H1 (cell line): ENCODE measurements at regions not wholly inside any gene's neighbourhood (a gene's known extent, or its start where the extent isn't known, plus 50 kb on each side); places are given as distances from the start of the nearest gene placed in this dataset.
A peak's percentile ranks its signal among the peaks of the same experiment; 100 is the strongest.

Source experiments
- CTCF ChIA-PET: fragments of 300-600 bp; sonication (Branson Sonifier 250); formaldehyde crosslinking; loops from one replicate; lab custom pipeline; 2021; ENCODE audit not compliant: partially characterized antibody; lab: Charles Lee
- POLR2A ChIA-PET: fragments of 300-600 bp; sonication (Branson Sonifier 250); formaldehyde crosslinking; loops from one replicate; lab custom pipeline; 2021; ENCODE audit warnings: inconsistent platforms; ENCODE audit not compliant: partially characterized antibody; lab: Charles Lee
- DNase-seq, 2 experiments: peaks; one replicate each; pipeline versions ENCODE4 v3.0.0 to v3.0.0-alpha.2; 2010 to 2022; ENCODE audit warnings: low spot score in 2 of 2, low read depth in 1 of 2, mixed read lengths in 1 of 2
- FAIRE-seq: peaks from 2 replicates; lab custom pipeline; 2011; peaks lifted over from hg19 to GRCh38; lab: Jason Lieb, UNC
- H2AFZ ChIP-seq: 2 replicates; pipeline ENCODE4 v1.8.1; 2012; ENCODE audit warnings: low read length, inconsistent platforms
- H2AK5ac ChIP-seq: 2 replicates; pipeline ENCODE4 v1.6.1; 2013; ENCODE audit warnings: low read depth, low read length
- H2BK120ac ChIP-seq: replicated peaks from 2 replicates; pipeline ENCODE3; 2013; ENCODE audit warnings: low read depth, low read length, inconsistent platforms
- H2BK12ac ChIP-seq: 2 replicates; pipeline ENCODE4 v1.6.1; 2013; ENCODE audit warnings: low read depth, low read length
- H2BK15ac ChIP-seq: 2 replicates; pipeline ENCODE4 v1.6.1; 2013; ENCODE audit warnings: low read length
- H2BK20ac ChIP-seq: 2 replicates; pipeline ENCODE4 v1.6.1; 2013; ENCODE audit warnings: low read length
- H2BK5ac ChIP-seq: 2 replicates; pipeline ENCODE4 v1.6.1; 2013; ENCODE audit warnings: low read depth, low read length
- H3K14ac ChIP-seq: 2 replicates; pipeline ENCODE4 v1.6.1; 2013; ENCODE audit warnings: inconsistent platforms; ENCODE audit not compliant: insufficient read length
- H3K18ac ChIP-seq: 2 replicates; pipeline ENCODE4 v1.6.1; 2013; ENCODE audit warnings: low read length; ENCODE audit errors: extremely low read depth
- H3K23ac ChIP-seq: 2 replicates; pipeline ENCODE4 v1.6.1; 2013; ENCODE audit warnings: inconsistent platforms; ENCODE audit not compliant: insufficient read length
- H3K23me2 ChIP-seq: 2 replicates; pipeline ENCODE4 v1.6.1; 2013; ENCODE audit warnings: low read depth, low read length
- H3K27ac ChIP-seq: 2 replicates; pipeline ENCODE4 v1.6.1; 2011; ENCODE audit warnings: low read depth, low read length, inconsistent platforms
- H3K27me3 ChIP-seq, 4 experiments: replicated peaks in 1 of 4; 1 replicate in 1 of 4; 2 replicates in 3 of 4; pipeline versions ENCODE4 v1.6.1 to v1.8.1; 2011 to 2013; ENCODE audit warnings: low read length in 3 of 4, mild to moderate bottlenecking in 3 of 4, inconsistent platforms in 2 of 4, mixed read lengths in 2 of 4, moderate library complexity in 1 of 4; ENCODE audit not compliant: control insufficient read depth in 3 of 4, insufficient read depth in 3 of 4; ENCODE audit errors: extremely low read depth in 1 of 4
- H3K36me3 ChIP-seq, 4 experiments: 2 replicates each; pipeline versions ENCODE4 v1.6.1 to v1.8.1; 2011 to 2013; ENCODE audit warnings: mild to moderate bottlenecking in 4 of 4, low read length in 3 of 4, moderate library complexity in 2 of 4, control low read depth in 1 of 4, inconsistent platforms in 1 of 4; ENCODE audit not compliant: insufficient read depth in 4 of 4, control insufficient read depth in 2 of 4
- H3K4ac ChIP-seq: replicated peaks from 2 replicates; pipeline ENCODE3; 2013; ENCODE audit warnings: low read length, low read depth, mixed read lengths, inconsistent platforms; ENCODE audit not compliant: insufficient read length
- H3K4me1 ChIP-seq, 4 experiments: replicated peaks in 1 of 4; 1 replicate in 1 of 4; 2 replicates in 3 of 4; pipeline versions ENCODE4 v1.6.1 to v1.8.1; 2011 to 2013; ENCODE audit warnings: low read length in 3 of 4, inconsistent platforms in 2 of 4, mixed read lengths in 1 of 4; ENCODE audit not compliant: insufficient read depth in 4 of 4, control insufficient read depth in 3 of 4
- H3K4me2 ChIP-seq, 2 experiments: 2 replicates each; pipeline versions ENCODE4 v1.6.1 to v1.8.1; 2011 to 2013; ENCODE audit warnings: low read depth in 2 of 2, low read length in 2 of 2, control low read depth in 1 of 2, inconsistent platforms in 1 of 2, mild to moderate bottlenecking in 1 of 2; ENCODE audit not compliant: insufficient read depth in 1 of 2
- H3K4me3 ChIP-seq, 4 experiments: fragments of 200-600, 300-600 bp in 1 of 4; sonication (generic), shearing (Covaris generic), sonication (Bioruptor Twin) in 1 of 4; 2 replicates each; pipeline versions ENCODE4 v1.5.1 to v1.8.1; 2011 to 2016; ENCODE audit warnings: low read length in 4 of 4, low read depth in 3 of 4, control low read depth in 2 of 4, inconsistent platforms in 2 of 4, mild to moderate bottlenecking in 2 of 4, mixed read lengths in 1 of 4, moderate library complexity in 1 of 4; ENCODE audit not compliant: insufficient read depth in 2 of 4; ENCODE audit errors: extremely low read depth in 1 of 4
- H3K56ac ChIP-seq: replicated peaks from 2 replicates; pipeline ENCODE3; 2013; ENCODE audit warnings: low read depth, mild to moderate bottlenecking, mixed read lengths, low read length, inconsistent platforms; ENCODE audit not compliant: insufficient read length
- H3K79me1 ChIP-seq: 2 replicates; pipeline ENCODE4 v1.6.1; 2013; ENCODE audit warnings: low read depth, low read length, control low read depth
- H3K79me2 ChIP-seq, 2 experiments: 2 replicates each; pipeline versions ENCODE4 v1.6.1 to v1.8.1; 2012 to 2013; ENCODE audit warnings: low read length in 2 of 2, mild to moderate bottlenecking in 2 of 2, inconsistent platforms in 1 of 2; ENCODE audit not compliant: insufficient read depth in 2 of 2, control insufficient read depth in 1 of 2
- H3K9ac ChIP-seq, 4 experiments: replicated peaks in 1 of 4; 1 replicate in 1 of 4; 2 replicates in 3 of 4; pipeline versions ENCODE4 v1.6.1 to v1.8.1; 2011 to 2013; ENCODE audit warnings: low read depth in 3 of 4, low read length in 3 of 4, control low read depth in 2 of 4, mild to moderate bottlenecking in 2 of 4, moderate library complexity in 2 of 4, inconsistent platforms in 1 of 4; ENCODE audit errors: extremely low read depth in 1 of 4
- H3K9me3 ChIP-seq, 2 experiments: 2 replicates each; pipeline versions ENCODE4 v1.6.1 to v1.8.1; 2012 to 2013; ENCODE audit warnings: mild to moderate bottlenecking in 2 of 2, moderate library complexity in 2 of 2, control low read depth in 1 of 2, inconsistent platforms in 1 of 2, low read depth in 1 of 2, low read length in 1 of 2, mixed read lengths in 1 of 2; ENCODE audit not compliant: insufficient read depth in 2 of 2
- H4K20me1 ChIP-seq, 2 experiments: replicated peaks in 1 of 2; 2 replicates each; pipeline versions ENCODE3 to v1.8.1; 2011 to 2013; ENCODE audit warnings: inconsistent platforms in 2 of 2, low read length in 2 of 2, mild to moderate bottlenecking in 1 of 2; ENCODE audit not compliant: insufficient read depth in 2 of 2, control insufficient read depth in 1 of 2
- H4K5ac ChIP-seq: 2 replicates; pipeline ENCODE4 v1.6.1; 2013; ENCODE audit warnings: low read length, low read depth, mixed read lengths, inconsistent platforms; ENCODE audit not compliant: insufficient read length
- H4K8ac ChIP-seq: 2 replicates; pipeline ENCODE4 v1.8.0; 2013; ENCODE audit warnings: mild to moderate bottlenecking, moderate library complexity, low read length, inconsistent platforms; ENCODE audit not compliant: insufficient read depth; ENCODE audit errors: extremely low read depth
- H4K91ac ChIP-seq: replicated peaks from 2 replicates; pipeline ENCODE3; 2013; ENCODE audit warnings: low read length, mixed read lengths, inconsistent platforms; ENCODE audit not compliant: insufficient read length
- GABPA ChIP-seq: IDR thresholded peaks from 2 replicates; pipeline ENCODE4 v1.6.1; 2011; ENCODE audit warnings: mild to moderate bottlenecking, low read length, moderate library complexity, borderline replicate concordance; ENCODE audit not compliant: insufficient read depth
- HDAC6 ChIP-seq: IDR thresholded peaks from one replicate; pipeline ENCODE4 v1.7.1; 2012; ENCODE audit warnings: low read depth, mild to moderate bottlenecking, inconsistent platforms, low read length, moderate library complexity
- WGBS, 2 experiments: shearing (Covaris generic) in 1 of 2; methylation state at CpG; one replicate each; pipeline versions ENCODE4 v1.1.6 to v1.1.7; 2013 to 2015; ENCODE audit warnings: low lambda C conversion rate in 2 of 2, mixed read lengths in 2 of 2, inconsistent platforms in 1 of 2, low coverage in 1 of 2, missing lambda C conversion rate in 1 of 2; ENCODE audit not compliant: insufficient replicate concordance in 2 of 2, insufficient coverage in 1 of 2, insufficient read length in 1 of 2; ENCODE audit errors: extremely low coverage in 1 of 2, missing lambda C conversion rate in 1 of 2; 5-methylcytosine and 5-hydroxymethylcytosine counted together

- 0 out of 2 replicates have a peak, but pooled peaks cover 1% of the 10 kb centered on the region for H3K23me2 ChIP-seq
- no peak overlapping the region for H3K4me3 ChIP-seq
- no peak for DNase-seq
Measured at GRCh38 chr21:20698585-20698984, 299.6 kb upstream of the NCAM2 start.

More at GRCh38 chr21:20698585-20698984, 299.6 kb upstream of the NCAM2 start:
- no peaks in the 10 kb centered on the region for H3K79me1 ChIP-seq
- no peak overlapping the region for H3K9ac ChIP-seq
- H3K27ac ChIP-seq = no peak overlapping the region
- TF ChIP-seq HDAC6 = no peak
- no peak for TF ChIP-seq GABPA
- 89% methylated on average over 1 of the region's 1 CpG; no CpG with 5 or more reads in 1 of the 2 experiments for WGBS, 2 experiments
- no peak overlapping the region for H4K91ac ChIP-seq
- H3K14ac ChIP-seq = no peak overlapping the region
- ChIA-PET CTCF (interaction anchor here (0.7 kb wide), 1 partner anchor 420 kb away, joined by 3 read pairs; no protein-coding TSS in a partner anchor), POLR2A (interaction anchor here (1.0 kb wide), 1 partner anchor 36 kb away, joined by 3 read pairs; no protein-coding TSS in a partner anchor)
- H2BK12ac ChIP-seq = no peak overlapping the region
- H3K9me3 ChIP-seq = no peaks in the 10 kb centered on the region
- no peak overlapping the region for H3K23ac ChIP-seq
- peak overlapping the region; percentile 83 for H3K18ac ChIP-seq
- H2AFZ ChIP-seq = no peak overlapping the region
- 0 out of 4 replicates have a peak overlapping the region, but pooled peaks of 1 of the 2 experiments have one; percentile 14 for H3K4me2 ChIP-seq
- H2BK15ac ChIP-seq = no peak overlapping the region
- H4K5ac ChIP-seq = no peak overlapping the region
- H2AK5ac ChIP-seq = no peak overlapping the region
- H3K4me1 ChIP-seq = peaks cover 0 to 3% (median 0%) of the 10 kb centered on the region in 4 experiments; a peak in 1 of 7 replicates
- H3K79me2 ChIP-seq = no peaks in the 10 kb centered on the region
- H2BK5ac ChIP-seq = peak overlapping the region; percentile 20; the same call in 1 of the 2 replicates
- FAIRE-seq = no peak
- H3K36me3 ChIP-seq = no peaks in the 10 kb centered on the region
- H3K27me3 ChIP-seq = no peaks in the 10 kb centered on the region
- H4K20me1 ChIP-seq = no peaks in the 10 kb centered on the region
- no peak overlapping the region for H2BK120ac ChIP-seq
- H4K8ac ChIP-seq = no peak overlapping the region
- H3K4ac ChIP-seq = no peak overlapping the region
- peak overlapping the region; percentile 72; the same call in 1 of the 2 replicates for H2BK20ac ChIP-seq
- no peak overlapping the region for H3K56ac ChIP-seq
